ENCODE measurements at regions not wholly inside any gene's neighbourhood (a gene's known extent, or its start where the extent isn't known, plus 50 kb on each side); places are given as distances from the start of the nearest gene placed in this dataset.
A peak's percentile ranks its signal among the peaks of the same experiment; 100 is the strongest.

GRCh38 chr11:8788616-8789015, 106.0 kb downstream of the RPL27A start:
- H3K27ac ChIP-seq, result no peak overlapping the region
- H3K4me2 ChIP-seq, result no peak overlapping the region
- no peaks in the 10 kb centered on the region for H4K20me1 ChIP-seq (ENCODE audit: insufficient read depth, poor library complexity, severe bottlenecking)
- H3K4me1 ChIP-seq (ENCODE audit: insufficient read depth), result peaks cover 4% of the 10 kb centered on the region
- 100% methylated on average over 2 of the region's 2 CpGs for WGBS (ENCODE audit: low lambda C conversion rate, missing lambda C conversion rate)
- no peaks in the 10 kb centered on the region for H3K27me3 ChIP-seq
- H3K36me3 ChIP-seq (replicated peaks; ENCODE audit: insufficient read depth, low read depth), result no peaks in the 10 kb centered on the region
- H3K9me2 ChIP-seq (replicated peaks; ENCODE audit: insufficient read depth), result no peaks in the 10 kb centered on the region
- H2AFZ ChIP-seq, result no peak overlapping the region
- H3K4me3 ChIP-seq, result no peak overlapping the region
- no peaks in the 10 kb centered on the region for H3K9me3 ChIP-seq (ENCODE audit: low read depth)
- TF ChIP-seq EZH2 (IDR thresholded peaks at IDR 0.05; ENCODE audit: borderline replicate concordance) (no peak), CTCF (IDR thresholded peaks at IDR 0.05; ENCODE audit: poor library complexity) (no peak), EZH2phosphoT487 (IDR thresholded peaks at IDR 0.05; ENCODE audit: low read depth, severe bottlenecking, unreplicated experiment) (no peak)
- no peak for DNase-seq (ENCODE audit: low spot score)
- H3K79me2 ChIP-seq, result peaks cover 68% of the 10 kb centered on the region

GRCh38 chr11:8789864-8790263, 107.3 kb downstream of the RPL27A start:
- no peaks in the 10 kb centered on the region for H4K20me1 ChIP-seq (ENCODE audit: insufficient read depth, poor library complexity, severe bottlenecking)
- H3K4me2 ChIP-seq, result no peak overlapping the region
- no peak overlapping the region for H2AFZ ChIP-seq
- no peaks in the 10 kb centered on the region for H3K36me3 ChIP-seq (replicated peaks; ENCODE audit: insufficient read depth, low read depth)
- WGBS (ENCODE audit: low lambda C conversion rate, missing lambda C conversion rate), result 66% methylated on average over 2 of the region's 2 CpGs
- no peak for DNase-seq (ENCODE audit: low spot score)
- peaks cover 11% of the 10 kb centered on the region for H3K4me1 ChIP-seq (ENCODE audit: insufficient read depth)
- H3K9me3 ChIP-seq (ENCODE audit: low read depth), result no peaks in the 10 kb centered on the region
- H3K9me2 ChIP-seq (replicated peaks; ENCODE audit: insufficient read depth), result no peaks in the 10 kb centered on the region
- no peak overlapping the region for H3K4me3 ChIP-seq
- H3K27ac ChIP-seq, result no peak overlapping the region
- peaks cover 71% of the 10 kb centered on the region for H3K79me2 ChIP-seq
- H3K27me3 ChIP-seq, result no peaks in the 10 kb centered on the region
- TF ChIP-seq CTCF (IDR thresholded peaks at IDR 0.05; ENCODE audit: poor library complexity), result no peak

GRCh38 chr11:8790968-8791367, 108.4 kb downstream of the RPL27A start:
- Histone ChIP-seq H3K4me2 (no peak overlapping the region), H3K79me2 (peaks cover 71% of the 10 kb centered on the region), H3K27ac (no peak overlapping the region), H4K20me1 (ENCODE audit: insufficient read depth, poor library complexity, severe bottlenecking) (no peaks in the 10 kb centered on the region), H3K4me1 (ENCODE audit: insufficient read depth) (peaks cover 11% of the 10 kb centered on the region), H3K9me2 (replicated peaks; ENCODE audit: insufficient read depth) (no peaks in the 10 kb centered on the region), H3K36me3 (replicated peaks; ENCODE audit: insufficient read depth, low read depth) (no peaks in the 10 kb centered on the region), H3K27me3 (no peaks in the 10 kb centered on the region), H3K9me3 (ENCODE audit: low read depth) (no peaks in the 10 kb centered on the region), H3K4me3 (no peak overlapping the region), H2AFZ (no peak overlapping the region)
- no peak for DNase-seq (ENCODE audit: low spot score)
- 95% methylated on average over 2 of the region's 2 CpGs for WGBS (ENCODE audit: low lambda C conversion rate, missing lambda C conversion rate)
- TF ChIP-seq EZH2phosphoT487 (IDR thresholded peaks at IDR 0.05; ENCODE audit: low read depth, severe bottlenecking, unreplicated experiment) (no peak), EZH2 (IDR thresholded peaks at IDR 0.05; ENCODE audit: borderline replicate concordance) (no peak), CTCF (IDR thresholded peaks at IDR 0.05; ENCODE audit: poor library complexity) (no peak)

GRCh38 chr11:8792710-8793109, 110.1 kb downstream of the RPL27A start:
- Histone ChIP-seq H3K79me2 (peaks cover 57% of the 10 kb centered on the region), H3K27me3 (no peaks in the 10 kb centered on the region), H3K4me2 (peak overlapping the region; percentile 8), H3K9me2 (replicated peaks; ENCODE audit: insufficient read depth) (no peaks in the 10 kb centered on the region), H3K36me3 (replicated peaks; ENCODE audit: insufficient read depth, low read depth) (no peaks in the 10 kb centered on the region), H4K20me1 (ENCODE audit: insufficient read depth, poor library complexity, severe bottlenecking) (no peaks in the 10 kb centered on the region), H3K4me1 (ENCODE audit: insufficient read depth) (peaks cover 11% of the 10 kb centered on the region), H3K9me3 (ENCODE audit: low read depth) (no peaks in the 10 kb centered on the region), H3K4me3 (no peak overlapping the region), H2AFZ (no peak overlapping the region), H3K27ac (no peak overlapping the region)
- TF ChIP-seq CTCF (IDR thresholded peaks at IDR 0.05; ENCODE audit: poor library complexity) (no peak), EZH2 (IDR thresholded peaks at IDR 0.05; ENCODE audit: borderline replicate concordance) (no peak), EZH2phosphoT487 (IDR thresholded peaks at IDR 0.05; ENCODE audit: low read depth, severe bottlenecking, unreplicated experiment) (no peak)
- DNase-seq (ENCODE audit: low spot score), result no peak
- 92% methylated on average over 3 of the region's 3 CpGs for WGBS (ENCODE audit: low lambda C conversion rate, missing lambda C conversion rate)

Measured in hepatocyte (in vitro differentiated cells).